OCI-LY3 (cell line): ENCODE measurements at regions not wholly inside any gene's neighbourhood (a gene's known extent, or its start where the extent isn't known, plus 50 kb on each side); places are given as distances from the start of the nearest gene placed in this dataset.

Experiments used
- CTCF ChIP-seq: fragments of 200-600, 300-600 bp; sonication (generic); IDR thresholded peaks from 2 replicates; pipeline ENCODE4 v1.5.1; 2014; ENCODE audit warnings: antibody characterized with exemption, low read length, low read depth
- EZH2phosphoT487 ChIP-seq: fragments of 200-600 bp; shearing (Covaris generic); IDR thresholded peaks from 2 replicates; pipeline ENCODE4 v1.6.1; 2018; ENCODE audit warnings: antibody characterized with exemption, mixed run types, low read depth

- TF ChIP-seq CTCF (no peak), EZH2phosphoT487 (no peak)
Measured at GRCh38 chr5:24222876-24223275, 421.9 kb downstream of the CDH10 start.
